Thoracic aorta (tissue), 2 donors: ENCODE measurements at regions not wholly inside any gene's neighbourhood (a gene's known extent, or its start where the extent isn't known, plus 50 kb on each side); places are given as distances from the start of the nearest gene placed in this dataset.

ENCODE experiments used
- ATAC-seq: fragments of 150-250 bp; one replicate; pipeline ENCODE4 v1.8.0; 2017; ENCODE audit warnings: low read depth; ENCODE audit not compliant: insufficient number of reproducible peaks, low FRiP score
- DNase-seq: peaks from one replicate; pipeline ENCODE4 v3.0.0-alpha.2; 2020; ENCODE audit warnings: low spot score
- H3K27ac ChIP-seq, 2 donors: fragments of 200-600 bp; sonication (generic); 1 replicate in 1 of 2; 2 replicates in 1 of 2; pipeline ENCODE4 v1.5.1; 2016; ENCODE audit warnings: mild to moderate bottlenecking in 2 of 2, moderate library complexity in 2 of 2
- H3K27me3 ChIP-seq: fragments of 200-600 bp; sonication (generic); replicated peaks from 2 replicates; pipeline ENCODE4 v1.6.0; 2016; ENCODE audit warnings: mild to moderate bottlenecking; ENCODE audit not compliant: insufficient read depth
- H3K36me3 ChIP-seq: fragments of 200-600 bp; sonication (generic); one replicate; pipeline ENCODE4 v1.5.1; 2016
- H3K4me1 ChIP-seq, 2 donors: fragments of 200-600 bp; sonication (generic); 1 replicate in 1 of 2; 2 replicates in 1 of 2; pipeline versions ENCODE4 v1.5.1 to v1.6.0; 2016; ENCODE audit warnings: low read depth in 2 of 2, mild to moderate bottlenecking in 1 of 2; ENCODE audit not compliant: control insufficient read depth in 1 of 2
- H3K4me3 ChIP-seq: fragments of 200-600 bp; sonication (generic); 2 replicates; pipeline ENCODE4 v1.5.1; 2016; ENCODE audit warnings: mild to moderate bottlenecking
- H3K9me3 ChIP-seq: fragments of 200-600 bp; sonication (generic); 2 replicates; pipeline ENCODE4 v1.5.1; 2016
- CTCF ChIP-seq: fragments of 200-600 bp; sonication (generic); IDR thresholded peaks from one replicate; pipeline ENCODE4 v1.5.1; 2019; ENCODE audit warnings: antibody characterized with exemption

GRCh38 chr4:116953947-116954346, 131.4 kb downstream of the TRAM1L1 start:
- no peaks in the 10 kb centered on the region for H3K4me1 ChIP-seq
- no peaks in the 10 kb centered on the region for H3K36me3 ChIP-seq
- DNase-seq (no peak), ATAC-seq (no peak)
- no peaks in the 10 kb centered on the region for H3K27me3 ChIP-seq
- TF ChIP-seq CTCF: no peak
- H3K27ac ChIP-seq: no peak overlapping the region
- no peaks in the 10 kb centered on the region for H3K9me3 ChIP-seq
- H3K4me3 ChIP-seq: no peak overlapping the region

GRCh38 chr4:116952530-116953136, 132.7 kb downstream of the TRAM1L1 start:
- Histone ChIP-seq H3K27me3 (no peaks in the 10 kb centered on the region), H3K4me3 (no peak overlapping the region), H3K27ac (no peak overlapping the region), H3K4me1 (no peaks in the 10 kb centered on the region), H3K36me3 (no peaks in the 10 kb centered on the region), H3K9me3 (no peaks in the 10 kb centered on the region)
- DNase-seq: no peak
- no peak for TF ChIP-seq CTCF
- no peak for ATAC-seq

GRCh38 chr4:116949856-116950255, 135.5 kb downstream of the TRAM1L1 start:
- H3K27ac ChIP-seq: no peak overlapping the region
- no peaks in the 10 kb centered on the region for H3K9me3 ChIP-seq
- no peaks in the 10 kb centered on the region for H3K27me3 ChIP-seq
- H3K4me1 ChIP-seq: no peaks in the 10 kb centered on the region
- TF ChIP-seq CTCF: no peak
- H3K4me3 ChIP-seq: no peak overlapping the region
- ATAC-seq (no peak), DNase-seq (no peak)
- no peaks in the 10 kb centered on the region for H3K36me3 ChIP-seq

GRCh38 chr4:116942315-116942714, 143.1 kb downstream of the TRAM1L1 start:
- no peak for TF ChIP-seq CTCF
- no peak for ATAC-seq

GRCh38 chr4:116930329-116930728, 155.0 kb downstream of the TRAM1L1 start:
- no peaks in the 10 kb centered on the region for H3K27me3 ChIP-seq
- DNase-seq (no peak), ATAC-seq (no peak)
- no peaks in the 10 kb centered on the region for H3K4me1 ChIP-seq
- H3K36me3 ChIP-seq: no peaks in the 10 kb centered on the region
- TF ChIP-seq CTCF: no peak
- no peak overlapping the region for H3K4me3 ChIP-seq
- no peak overlapping the region for H3K27ac ChIP-seq
- H3K9me3 ChIP-seq: no peaks in the 10 kb centered on the region

More at GRCh38 chr4:116942315-116942714, 143.1 kb downstream of the TRAM1L1 start:
- Histone ChIP-seq H3K4me1 (no peaks in the 10 kb centered on the region), H3K9me3 (no peaks in the 10 kb centered on the region), H3K27me3 (no peaks in the 10 kb centered on the region), H3K4me3 (no peak overlapping the region), H3K27ac (no peak overlapping the region), H3K36me3 (no peaks in the 10 kb centered on the region)
- DNase-seq: no peak
